HEK293 (cell line): ENCODE measurements at regions not wholly inside any gene's neighbourhood (a gene's known extent, or its start where the extent isn't known, plus 50 kb on each side); places are given as distances from the start of the nearest gene placed in this dataset.
A peak's percentile ranks its signal among the peaks of the same experiment; 100 is the strongest.

ENCODE experiments used
- CTCF ChIA-PET: fragments of 350-600 bp; formaldehyde crosslinking; extraction: SDS; loops from one replicate; lab custom pipeline; 2021; ENCODE audit warnings: antibody characterized with exemption; lab: Yijun Ruan, JAX
- POLR2A ChIA-PET: fragments of 300-600 bp; formaldehyde crosslinking; extraction: SDS; loops from one replicate; lab custom pipeline; 2020; ENCODE audit warnings: antibody characterized with exemption, inconsistent platforms; lab: Yijun Ruan, JAX
- H3K27ac ChIP-seq: fragments of 200-500 bp; sonication (Bioruptor generic); 2 replicates; pipeline ENCODE4 v1.5.1; 2014; ENCODE audit warnings: low read depth, low read length, control low read depth, inconsistent platforms; ENCODE audit errors: extremely low read depth
- H3K36me3 ChIP-seq, 2 experiments: fragments of 200-500 bp in 1 of 2; sonication (Bioruptor generic) in 1 of 2; 1 replicate in 1 of 2; 2 replicates in 1 of 2; pipeline ENCODE4 v1.5.1; 2014 to 2017; ENCODE audit warnings: inconsistent platforms in 2 of 2, low read length in 2 of 2; ENCODE audit not compliant: control insufficient read depth in 2 of 2, insufficient read depth in 1 of 2
- H3K4me1 ChIP-seq: fragments of 200-500 bp; sonication (Bioruptor generic); 2 replicates; pipeline ENCODE4 v1.5.1; 2014; ENCODE audit warnings: mild to moderate bottlenecking, low read length, inconsistent platforms; ENCODE audit not compliant: control insufficient read depth, insufficient read depth
- H3K4me3 ChIP-seq: 2 replicates; pipeline ENCODE4 v1.5.1; 2011; ENCODE audit warnings: low read depth, mild to moderate bottlenecking, control low read depth, low read length, moderate library complexity
- H3K9me3 ChIP-seq: fragments of 200-500 bp; sonication (Bioruptor generic); 2 replicates; pipeline ENCODE4 v1.5.1; 2014; ENCODE audit warnings: low read depth, low read length, inconsistent platforms; ENCODE audit not compliant: control insufficient read depth, insufficient read depth
- GLIS1 ChIP-seq: fragments of 450-650 bp; formaldehyde crosslinking; IDR thresholded peaks from 2 replicates; pipeline ENCODE4 v1.5.1; 2016; ENCODE audit warnings: missing biosample characterization, missing genetic modification characterization
- GLIS2 ChIP-seq: fragments of 450-650 bp; formaldehyde crosslinking; IDR thresholded peaks from 2 replicates; pipeline ENCODE4 v1.5.1; 2016; ENCODE audit warnings: missing biosample characterization, missing genetic modification characterization
- KLF16 ChIP-seq: fragments of 450-650 bp; formaldehyde crosslinking; IDR thresholded peaks from 2 replicates; pipeline ENCODE4 v1.5.1; 2017; ENCODE audit warnings: missing biosample characterization, missing genetic modification characterization
- WT1 ChIP-seq: fragments of 450-650 bp; formaldehyde crosslinking; IDR thresholded peaks from 2 replicates; pipeline ENCODE4 v1.5.1; 2016; ENCODE audit warnings: missing biosample characterization, missing genetic modification characterization
- ZFP37 ChIP-seq: fragments of 450-650 bp; formaldehyde crosslinking; IDR thresholded peaks from 2 replicates; pipeline ENCODE4 v1.5.1; 2016; ENCODE audit warnings: missing biosample characterization, missing genetic modification characterization
- ZFP69B ChIP-seq: fragments of 450-650 bp; formaldehyde crosslinking; IDR thresholded peaks from 2 replicates; pipeline ENCODE4 v1.5.1; 2016; ENCODE audit warnings: missing biosample characterization, missing genetic modification characterization
- ZNF133 ChIP-seq: fragments of 450-650 bp; formaldehyde crosslinking; IDR thresholded peaks from 2 replicates; pipeline ENCODE4 v1.5.1; 2016; ENCODE audit warnings: missing biosample characterization, missing genetic modification characterization
- ZNF175 ChIP-seq: fragments of 450-650 bp; formaldehyde crosslinking; IDR thresholded peaks from 2 replicates; pipeline ENCODE4 v1.5.1; 2016; ENCODE audit warnings: missing biosample characterization, missing genetic modification characterization
- ZNF354C ChIP-seq: fragments of 450-650 bp; formaldehyde crosslinking; IDR thresholded peaks from 2 replicates; pipeline ENCODE4 v1.5.1; 2016; ENCODE audit warnings: missing biosample characterization, missing genetic modification characterization, low read depth, borderline replicate concordance
- ZNF37A ChIP-seq: fragments of 450-650 bp; IDR thresholded peaks from 2 replicates; pipeline ENCODE4 v1.5.1; 2018; ENCODE audit warnings: missing biosample characterization, missing genetic modification characterization
- ZNF521 ChIP-seq: fragments of 450-650 bp; formaldehyde crosslinking; IDR thresholded peaks from 2 replicates; pipeline ENCODE4 v1.5.1; 2017; ENCODE audit warnings: missing biosample characterization, mild to moderate bottlenecking, missing genetic modification characterization
- ZNF558 ChIP-seq: fragments of 450-650 bp; formaldehyde crosslinking; IDR thresholded peaks from 2 replicates; pipeline ENCODE4 v1.5.1; 2016; ENCODE audit warnings: missing biosample characterization, missing genetic modification characterization
- ZNF560 ChIP-seq: fragments of 450-650 bp; formaldehyde crosslinking; IDR thresholded peaks from 2 replicates; pipeline ENCODE4 v1.5.1; 2017; ENCODE audit warnings: missing biosample characterization, missing genetic modification characterization, borderline replicate concordance
- ZNF660 ChIP-seq: fragments of 450-650 bp; IDR thresholded peaks from 2 replicates; pipeline ENCODE4 v1.5.1; 2018; ENCODE audit warnings: missing biosample characterization, mild to moderate bottlenecking, missing genetic modification characterization
- ZNF747 ChIP-seq: fragments of 450-650 bp; formaldehyde crosslinking; IDR thresholded peaks from 2 replicates; pipeline ENCODE4 v1.5.1; 2016; ENCODE audit warnings: missing biosample characterization, missing genetic modification characterization
- ZNF776 ChIP-seq: fragments of 450-650 bp; formaldehyde crosslinking; IDR thresholded peaks from 2 replicates; pipeline ENCODE4 v1.5.0; 2017; ENCODE audit warnings: missing biosample characterization, missing genetic modification characterization, borderline replicate concordance
- ZNF843 ChIP-seq: fragments of 450-650 bp; formaldehyde crosslinking; IDR thresholded peaks from 2 replicates; pipeline ENCODE4 v1.5.1; 2016; ENCODE audit warnings: missing biosample characterization, missing genetic modification characterization
- TF ChIP-seq, protein P1 (sequence below): fragments of 450-650 bp; formaldehyde crosslinking; IDR thresholded peaks from 2 replicates; pipeline ENCODE4 v1.5.1; 2016; ENCODE audit warnings: missing biosample characterization, missing genetic modification characterization
- TF ChIP-seq, protein P2 (sequence below): fragments of 450-650 bp; formaldehyde crosslinking; IDR thresholded peaks from 2 replicates; pipeline ENCODE4 v1.5.1; 2017; ENCODE audit warnings: missing biosample characterization, missing genetic modification characterization

DNA sequence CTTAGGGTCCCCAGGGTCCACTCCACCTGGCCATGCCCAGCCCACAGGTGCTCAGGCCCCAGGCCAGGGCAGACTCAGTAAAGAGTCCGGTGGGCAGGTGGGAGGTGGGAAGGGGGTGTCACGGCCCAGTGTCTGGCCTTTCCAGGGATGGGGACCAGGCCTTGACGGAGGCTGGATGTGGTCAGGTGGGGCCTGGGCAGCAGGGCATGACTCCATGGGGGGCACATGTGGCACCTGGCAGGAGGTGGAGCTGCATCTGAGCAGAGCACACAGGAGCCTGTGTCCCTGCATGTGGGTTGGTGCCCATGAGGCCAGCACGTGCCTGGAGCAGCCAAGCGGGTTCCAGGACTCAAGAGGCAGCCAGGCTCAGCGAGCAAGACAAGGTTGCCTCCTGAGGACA lies 132.9 kb downstream of the FAM53A start:
- CTCF ChIA-PET = no interaction called here
- H3K36me3 ChIP-seq = no peaks in the 10 kb centered on the region
- no peaks in the 10 kb centered on the region for H3K4me1 ChIP-seq
- no peaks in the 10 kb centered on the region for H3K9me3 ChIP-seq
- TF ChIP-seq GLIS2 (tag by site-specific recombination) (0 out of 2 replicates have a peak, but pooled peaks have one; percentile 18), ZFP69B (tag by site-specific recombination) (no peak)
- TF ChIP-seq, all 188 proteins: peak for 1
- Histone ChIP-seq H3K4me3 (no peak overlapping the region), H3K27ac (no peak overlapping the region)
- POLR2A ChIA-PET = no interaction called here

DNA sequence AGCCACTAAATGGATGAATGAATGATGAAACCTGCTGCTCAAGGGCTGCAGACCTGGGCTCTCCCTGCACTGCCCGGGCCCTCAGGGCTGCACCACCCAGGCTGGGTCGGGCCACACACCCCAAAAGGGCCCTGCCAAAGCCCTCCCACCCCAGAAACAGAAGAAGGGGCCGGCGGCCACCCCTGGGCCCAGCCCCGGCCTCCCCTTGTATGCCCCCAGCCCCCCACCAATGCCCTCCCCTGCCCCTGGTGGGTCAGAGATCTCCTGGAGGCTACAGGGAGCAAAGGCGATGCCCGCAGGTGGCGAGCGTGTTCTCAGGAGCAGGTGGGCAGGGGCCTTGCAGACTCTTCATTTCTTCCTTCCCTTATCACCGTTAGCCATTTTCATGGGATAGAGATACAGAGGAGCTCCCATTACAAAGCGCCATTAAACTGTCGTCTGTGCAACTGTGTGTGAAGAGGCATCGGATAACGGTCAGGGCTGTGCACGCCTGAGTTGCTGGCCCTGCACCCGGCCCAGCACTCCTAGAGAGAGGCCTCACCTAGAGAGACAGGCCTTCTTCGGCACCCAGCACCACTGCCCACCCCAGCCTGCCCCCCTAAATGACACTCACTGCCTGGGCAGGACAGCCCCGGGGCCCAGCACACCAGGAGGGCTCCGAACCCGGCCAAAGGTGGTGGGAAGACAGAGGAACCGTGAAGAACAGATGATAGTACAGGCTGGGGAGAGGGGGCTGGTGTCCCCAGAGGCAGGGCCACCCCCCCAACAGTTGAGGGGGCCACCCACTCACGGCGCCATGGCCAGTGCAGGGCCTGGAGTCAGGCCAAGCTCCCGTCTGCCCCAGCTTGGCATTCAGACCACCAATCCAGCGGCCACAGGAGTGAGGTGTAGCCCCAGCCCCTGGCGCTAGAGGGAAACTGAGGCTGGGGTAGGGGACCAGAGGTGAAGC lies 133.7 kb downstream of the FAM53A start:
- no peaks in the 10 kb centered on the region for H3K36me3 ChIP-seq
- H3K4me1 ChIP-seq = no peaks in the 10 kb centered on the region
- ChIA-PET POLR2A (no interaction called here), CTCF (interaction anchor here (3.1 kb wide), 1 partner anchor 196 kb away, joined by 14 read pairs; no protein-coding TSS in a partner anchor)
- H3K27ac ChIP-seq = no peak overlapping the region
- no peaks in the 10 kb centered on the region for H3K9me3 ChIP-seq
- no peak overlapping the region for H3K4me3 ChIP-seq
- TF ChIP-seq ZFP37 (tag by site-specific recombination) (no peak), ZNF660 (tag by site-specific recombination) (no peak), ZNF843 (tag by site-specific recombination) (no peak), ZNF133 (no peak), ZNF175 (tag by site-specific recombination) (no peak), WT1 (tag by site-specific recombination) (no peak), GLIS1 (tag by site-specific recombination) (no peak)
- TF ChIP-seq, protein P1, sequence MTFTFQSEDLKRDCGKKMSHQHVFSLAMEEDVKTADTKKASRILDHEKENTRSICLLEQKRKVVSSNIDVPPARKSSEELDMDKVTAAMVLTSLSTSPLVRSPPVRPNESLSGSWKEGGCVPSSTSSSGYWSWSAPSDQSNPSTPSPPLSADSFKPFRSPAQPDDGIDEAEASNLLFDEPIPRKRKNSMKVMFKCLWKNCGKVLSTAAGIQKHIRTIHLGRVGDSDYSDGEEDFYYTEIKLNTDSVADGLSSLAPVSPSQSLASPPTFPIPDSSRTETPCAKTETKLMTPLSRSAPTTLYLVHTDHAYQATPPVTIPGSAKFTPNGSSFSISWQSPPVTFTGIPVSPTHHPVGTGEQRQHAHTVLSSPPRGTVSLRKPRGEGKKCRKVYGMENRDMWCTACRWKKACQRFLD (tag by site-specific recombination) = no peak
- TF ChIP-seq, protein P2, sequence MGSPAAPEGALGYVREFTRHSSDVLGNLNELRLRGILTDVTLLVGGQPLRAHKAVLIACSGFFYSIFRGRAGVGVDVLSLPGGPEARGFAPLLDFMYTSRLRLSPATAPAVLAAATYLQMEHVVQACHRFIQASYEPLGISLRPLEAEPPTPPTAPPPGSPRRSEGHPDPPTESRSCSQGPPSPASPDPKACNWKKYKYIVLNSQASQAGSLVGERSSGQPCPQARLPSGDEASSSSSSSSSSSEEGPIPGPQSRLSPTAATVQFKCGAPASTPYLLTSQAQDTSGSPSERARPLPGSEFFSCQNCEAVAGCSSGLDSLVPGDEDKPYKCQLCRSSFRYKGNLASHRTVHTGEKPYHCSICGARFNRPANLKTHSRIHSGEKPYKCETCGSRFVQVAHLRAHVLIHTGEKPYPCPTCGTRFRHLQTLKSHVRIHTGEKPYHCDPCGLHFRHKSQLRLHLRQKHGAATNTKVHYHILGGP (tag by site-specific recombination) = no peak

DNA sequence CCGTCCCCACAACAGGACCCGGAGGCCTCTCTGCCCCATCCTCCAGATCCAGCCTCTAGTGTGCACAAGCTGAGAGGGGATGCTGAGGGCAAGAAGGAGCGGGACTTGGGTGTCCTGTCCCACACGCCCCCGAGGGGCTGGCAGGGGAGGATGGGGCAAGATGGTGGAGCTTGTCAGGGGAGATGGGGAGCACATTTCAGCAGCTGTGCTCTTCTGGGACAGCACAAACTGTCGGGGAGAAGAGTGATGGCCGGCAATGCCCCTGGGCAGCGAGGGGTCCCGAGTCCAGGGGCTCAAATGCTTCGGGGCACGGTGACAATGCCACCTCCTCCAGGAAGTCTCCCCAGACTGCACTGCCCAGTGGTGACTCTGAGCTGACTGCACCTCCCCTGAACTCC lies 134.5 kb downstream of the FAM53A start:
- no peak for TF ChIP-seq ZNF37A (tag by site-specific recombination)
- no peak for TF ChIP-seq ZNF560 (tag by site-specific recombination)
- no peak for TF ChIP-seq ZNF354C (tag by site-specific recombination)
- TF ChIP-seq KLF16 (tag by site-specific recombination) = no peak
- TF ChIP-seq ZNF521 (tag by site-specific recombination) = no peak
- TF ChIP-seq ZNF558 (tag by site-specific recombination) = no peak
- no peak for TF ChIP-seq ZNF747 (tag by site-specific recombination)
- TF ChIP-seq ZNF776 = no peak
- Histone ChIP-seq H3K27ac (no peak overlapping the region), H3K36me3 (no peaks in the 10 kb centered on the region), H3K4me1 (no peaks in the 10 kb centered on the region), H3K9me3 (no peaks in the 10 kb centered on the region), H3K4me3 (no peak overlapping the region)
- ChIA-PET POLR2A (no interaction called here), CTCF (interaction anchor here (0.8 to 3.1 kb wide), 4 partner anchors 19 to 195 kb away, joined by 3 to 14 read pairs (median 5); no protein-coding TSS in a partner anchor)
